Ishikawa (cell line): ENCODE measurements at regions not wholly inside any gene's neighbourhood (a gene's known extent, or its start where the extent isn't known, plus 50 kb on each side); places are given as distances from the start of the nearest gene placed in this dataset.

Experiments used
- CEBPB ChIP-seq: IDR thresholded peaks from 2 replicates; pipeline ENCODE4 v1.6.1; 2012
- CREB1 ChIP-seq: IDR thresholded peaks from 2 replicates; pipeline ENCODE4 v1.6.1; 2012; ENCODE audit warnings: low read depth
- EGR1 ChIP-seq: IDR thresholded peaks from 2 replicates; pipeline ENCODE4 v1.6.1; 2012
- EP300 ChIP-seq: IDR thresholded peaks from 2 replicates; pipeline ENCODE4 v1.6.1; 2012; ENCODE audit warnings: borderline replicate concordance
- FOXM1 ChIP-seq: IDR thresholded peaks from 2 replicates; pipeline ENCODE4 v1.6.1; 2012; ENCODE audit warnings: low read depth, borderline replicate concordance
- MAX ChIP-seq: IDR thresholded peaks from 2 replicates; pipeline ENCODE4 v1.6.1; 2012
- NFIC ChIP-seq: IDR thresholded peaks from 2 replicates; pipeline ENCODE4 v1.6.1; 2012
- RAD21 ChIP-seq: IDR thresholded peaks from 2 replicates; pipeline ENCODE4 v1.6.1; 2012; ENCODE audit warnings: low read depth
- REST ChIP-seq: IDR thresholded peaks from 2 replicates; pipeline ENCODE4 v1.6.1; 2012; ENCODE audit warnings: low read depth, mild to moderate bottlenecking
- TAF1 ChIP-seq: IDR thresholded peaks from 2 replicates; pipeline ENCODE4 v1.6.1; 2012; ENCODE audit warnings: low read depth, mild to moderate bottlenecking
- TCF12 ChIP-seq: IDR thresholded peaks from 2 replicates; pipeline ENCODE4 v1.6.1; 2012; ENCODE audit warnings: low read depth
- TEAD4 ChIP-seq: IDR thresholded peaks from 2 replicates; pipeline ENCODE4 v1.6.1; 2012
- YY1 ChIP-seq: IDR thresholded peaks from 2 replicates; pipeline ENCODE4 v1.6.1; 2012; ENCODE audit warnings: low read depth
- ZBTB7A ChIP-seq: IDR thresholded peaks from 2 replicates; pipeline ENCODE4 v1.6.1; 2012; ENCODE audit warnings: low read depth
- TF ChIP-seq, protein P1 (sequence below): IDR thresholded peaks from 2 replicates; pipeline ENCODE4 v1.6.1; 2012

- TF ChIP-seq REST = no peak
- no peak for TF ChIP-seq TAF1
- TF ChIP-seq FOXM1 = no peak
- TF ChIP-seq CREB1 = no peak
- no peak for TF ChIP-seq NFIC
- TF ChIP-seq MAX = no peak
- TF ChIP-seq, protein P1, sequence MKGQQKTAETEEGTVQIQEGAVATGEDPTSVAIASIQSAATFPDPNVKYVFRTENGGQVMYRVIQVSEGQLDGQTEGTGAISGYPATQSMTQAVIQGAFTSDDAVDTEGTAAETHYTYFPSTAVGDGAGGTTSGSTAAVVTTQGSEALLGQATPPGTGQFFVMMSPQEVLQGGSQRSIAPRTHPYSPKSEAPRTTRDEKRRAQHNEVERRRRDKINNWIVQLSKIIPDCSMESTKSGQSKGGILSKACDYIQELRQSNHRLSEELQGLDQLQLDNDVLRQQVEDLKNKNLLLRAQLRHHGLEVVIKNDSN = no peak
- TF ChIP-seq RAD21 = no peak
- TF ChIP-seq EP300 = no peak
- TF ChIP-seq TEAD4 = no peak
- no peak for TF ChIP-seq EGR1
- no peak for TF ChIP-seq YY1
- TF ChIP-seq TCF12 = no peak
- no peak for TF ChIP-seq ZBTB7A
Observed at GRCh38 chr7:89845952-89846351, 308.3 kb upstream of the STEAP1 start.

DNA sequence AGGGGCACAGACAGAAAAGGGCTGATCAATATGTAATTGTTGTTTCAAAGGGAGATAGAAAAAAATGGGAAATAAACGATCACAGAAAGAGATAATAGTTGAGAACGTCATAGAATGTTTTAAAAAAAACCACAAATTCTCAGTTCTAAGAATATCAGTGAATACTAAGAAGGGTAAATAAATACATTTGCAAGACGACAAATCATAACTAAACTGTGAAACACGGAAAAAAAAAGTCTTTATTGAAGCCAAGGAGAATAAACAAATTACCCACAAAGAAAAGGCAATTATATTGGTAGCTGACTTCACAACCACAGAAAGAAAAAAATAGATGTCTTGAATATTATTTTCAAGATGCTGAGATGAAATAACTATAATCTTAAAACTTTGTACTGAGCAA is 305.2 kb upstream of the STEAP1 start:
- TF ChIP-seq EP300 (no peak), TEAD4 (no peak), EGR1 (no peak), RAD21 (no peak), ZBTB7A (no peak), NFIC (no peak), REST (no peak), FOXM1 (no peak), TAF1 (no peak)
- TF ChIP-seq, protein P1 = no peak

DNA sequence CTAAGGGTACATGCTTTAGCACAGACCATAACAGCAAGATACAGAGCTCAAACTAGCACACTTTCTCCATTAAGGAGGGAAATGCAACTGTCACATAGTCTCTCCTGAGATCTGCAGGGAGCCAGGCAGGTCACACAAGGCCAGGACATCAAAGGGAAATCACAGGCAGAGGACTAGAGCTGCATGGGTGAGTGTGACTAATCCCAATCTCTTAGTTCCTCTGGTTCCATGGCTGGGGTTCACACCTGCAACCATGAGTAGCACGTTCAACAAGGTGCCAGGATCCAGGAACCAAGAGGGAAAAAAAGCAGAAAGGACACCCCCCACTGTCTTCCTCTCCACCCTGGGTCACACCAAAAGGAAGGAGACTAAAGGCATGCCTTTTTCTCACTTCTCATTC is 296.5 kb upstream of the STEAP1 start:
- TF ChIP-seq CEBPB (no peak), MAX (no peak), NFIC (no peak)

- TF ChIP-seq FOXM1 (no peak), REST (no peak), ZBTB7A (no peak), YY1 (no peak), EGR1 (no peak), TEAD4 (no peak), TCF12 (no peak), EP300 (no peak), RAD21 (no peak), MAX (no peak), NFIC (no peak), CEBPB (no peak), CREB1 (no peak), TAF1 (no peak)
- TF ChIP-seq, protein P1 = no peak
Observed at GRCh38 chr7:89887489-89887888, 266.8 kb upstream of the STEAP1 start.
